SK-N-MC (cell line): ENCODE measurements at regions not wholly inside any gene's neighbourhood (a gene's known extent, or its start where the extent isn't known, plus 50 kb on each side); places are given as distances from the start of the nearest gene placed in this dataset.

Source experiments
- EZH2 ChIP-seq: fragments of 200-600 bp; sonication (generic); IDR thresholded peaks from one replicate; pipeline ENCODE4 v1.6.1; 2017; ENCODE audit warnings: antibody characterized with exemption
- FOXP2 ChIP-seq: optimal IDR thresholded peaks from 2 replicates; pipeline ENCODE3; 2011; ENCODE audit warnings: mild to moderate bottlenecking, moderate library complexity; ENCODE audit not compliant: insufficient read depth; ENCODE audit errors: extremely low read length, control extremely low read depth
- POLR2AphosphoS5 ChIP-seq: IDR thresholded peaks from 2 replicates; pipeline ENCODE4 v1.6.1; 2012; ENCODE audit warnings: mild to moderate bottlenecking, low read depth, low read length, borderline replicate concordance

DNA sequence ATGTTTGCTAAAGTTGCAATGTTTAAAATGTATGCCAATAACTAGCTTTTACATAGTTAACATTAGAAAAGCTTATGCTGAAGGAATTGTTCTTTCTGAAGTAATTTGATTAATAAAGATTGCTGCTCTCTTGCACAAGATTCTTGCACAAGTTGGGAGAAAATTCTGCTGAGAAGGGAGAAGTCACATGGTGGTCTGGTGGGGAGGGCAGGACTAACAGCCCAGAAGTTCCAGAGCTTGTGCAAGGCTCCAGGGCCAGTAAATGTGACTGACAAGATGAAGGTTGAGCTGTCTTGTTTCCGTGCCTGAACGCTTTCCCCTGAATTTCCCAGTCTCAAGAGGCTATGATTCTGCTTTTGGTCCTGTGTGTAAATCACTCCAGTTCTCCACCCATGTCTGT lies 112.9 kb upstream of the VCX start:
- TF ChIP-seq POLR2AphosphoS5, result no peak
- TF ChIP-seq EZH2, result no peak
- no peak for TF ChIP-seq FOXP2
